Fibroblast of skin of right quadriceps (primary cell): ENCODE measurements at regions not wholly inside any gene's neighbourhood (a gene's known extent, or its start where the extent isn't known, plus 50 kb on each side); places are given as distances from the start of the nearest gene placed in this dataset.

Experiments
- DNase-seq: peaks from one replicate; pipeline ENCODE4 v3.0.0-alpha.2; 2013

DNA sequence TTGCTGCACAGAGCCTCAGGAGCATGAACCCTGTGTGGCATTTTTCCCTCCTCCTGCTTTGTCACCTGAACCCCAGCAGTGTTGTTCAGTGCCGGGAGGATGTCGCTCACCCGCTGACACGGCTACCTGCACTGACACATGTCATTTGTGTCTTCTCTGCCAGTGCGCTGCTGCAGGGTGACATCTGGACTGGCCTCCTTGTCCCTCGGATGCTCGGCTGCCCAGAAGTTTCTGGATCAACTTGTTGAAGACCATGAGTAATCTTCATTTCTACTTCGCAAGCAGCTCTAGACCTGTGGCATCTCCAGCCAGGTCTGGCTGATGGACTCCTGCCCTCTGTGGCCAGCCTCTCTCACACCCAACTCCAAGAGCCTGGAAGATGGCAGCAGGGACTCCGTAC is 311.1 kb upstream of the C2CD4B start:
- DNase-seq, result no peak

- DNase-seq, result no peak
Observed at GRCh38 chr15:62477929-62478328, 312.8 kb upstream of the C2CD4B start.

GRCh38 chr15:62482785-62483429 is 317.8 kb upstream of the C2CD4B start:
- DNase-seq, result peak; percentile 58

DNA sequence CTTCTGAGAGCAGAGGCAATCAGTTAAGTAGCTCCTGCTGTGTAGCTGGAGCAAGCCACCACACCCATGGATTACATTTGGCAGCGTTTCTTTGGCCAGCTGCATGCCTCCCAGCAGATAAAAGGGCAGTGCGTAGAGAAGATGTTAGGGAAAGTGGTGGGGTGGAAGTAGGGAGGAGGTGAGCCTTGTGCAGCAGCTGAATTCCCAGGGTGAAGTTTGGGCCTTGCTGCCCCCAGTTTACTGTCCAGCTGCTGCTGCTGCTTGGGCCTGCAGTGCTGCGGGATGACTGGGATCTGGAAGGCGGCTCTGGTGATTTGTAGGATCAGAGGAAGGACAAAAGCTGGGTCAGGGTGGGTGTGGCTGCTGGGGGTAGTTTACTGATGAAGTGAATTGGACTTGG is 318.7 kb upstream of the C2CD4B start:
- DNase-seq, result no peak

DNA sequence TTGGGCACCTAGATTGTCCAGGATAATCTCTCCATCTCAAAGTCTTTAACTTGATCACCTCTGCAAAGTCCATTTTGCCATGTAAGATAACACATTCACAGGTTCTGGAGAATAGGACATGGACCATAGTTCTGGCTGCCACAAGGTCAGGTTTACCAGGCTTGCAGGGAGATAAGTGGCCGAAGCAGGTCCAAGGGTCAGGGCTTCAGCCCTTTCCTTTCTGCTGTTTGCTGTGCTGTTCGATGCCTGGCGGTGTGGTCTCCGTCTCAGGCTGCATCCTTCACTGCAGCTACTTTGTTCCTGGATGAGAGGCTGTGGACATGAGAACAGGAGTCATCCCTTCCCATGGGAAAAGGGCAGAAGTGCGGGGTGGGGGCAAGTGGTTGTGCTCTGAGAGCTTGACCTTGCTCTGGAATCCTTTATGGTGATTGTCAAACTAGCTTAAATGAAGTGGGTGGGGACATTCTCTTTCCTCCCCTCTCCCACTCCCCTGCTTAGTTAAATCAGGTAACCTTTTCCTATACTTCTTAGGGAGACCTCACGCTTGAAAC is 320.2 kb upstream of the C2CD4B start:
- no peak for DNase-seq

DNA sequence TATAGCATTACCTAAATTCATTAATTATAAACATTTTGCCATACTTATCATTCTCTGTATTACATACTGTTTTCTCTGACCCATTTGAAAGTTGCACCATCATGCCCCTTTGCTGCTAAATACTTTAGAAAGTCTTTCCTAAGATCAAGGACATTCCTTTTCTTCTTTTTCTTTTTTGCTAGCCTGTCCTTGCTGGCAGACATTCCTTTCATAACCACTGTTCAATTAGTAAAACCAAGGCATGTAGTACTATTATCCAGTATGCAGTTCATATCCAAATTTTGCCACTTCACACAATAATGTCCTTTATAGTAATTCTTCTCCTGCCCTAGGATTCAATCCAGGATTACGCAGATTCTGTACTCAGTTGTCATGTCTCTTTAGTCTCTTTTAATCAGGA is 321.0 kb upstream of the C2CD4B start:
- DNase-seq, result peak; percentile 75

DNA sequence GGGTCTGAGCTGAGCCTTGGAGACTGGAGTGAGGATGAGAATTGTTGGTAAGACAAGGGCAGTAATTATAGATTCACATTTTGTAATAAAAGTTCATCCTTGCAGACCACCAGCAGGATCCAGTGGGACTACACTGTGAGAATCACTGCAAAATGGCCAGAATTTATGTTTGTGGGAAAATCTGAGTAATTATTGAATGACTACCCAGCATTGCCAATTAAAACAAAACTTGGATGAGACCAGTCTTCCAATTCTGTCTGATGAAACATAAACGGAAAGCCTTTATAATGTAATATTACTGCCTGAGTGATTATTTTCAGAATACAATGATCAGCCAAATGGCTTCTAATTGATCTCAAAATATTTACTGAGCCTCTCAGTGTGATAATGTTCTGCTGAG is 323.3 kb upstream of the C2CD4B start:
- peak; percentile 51 for DNase-seq

DNA sequence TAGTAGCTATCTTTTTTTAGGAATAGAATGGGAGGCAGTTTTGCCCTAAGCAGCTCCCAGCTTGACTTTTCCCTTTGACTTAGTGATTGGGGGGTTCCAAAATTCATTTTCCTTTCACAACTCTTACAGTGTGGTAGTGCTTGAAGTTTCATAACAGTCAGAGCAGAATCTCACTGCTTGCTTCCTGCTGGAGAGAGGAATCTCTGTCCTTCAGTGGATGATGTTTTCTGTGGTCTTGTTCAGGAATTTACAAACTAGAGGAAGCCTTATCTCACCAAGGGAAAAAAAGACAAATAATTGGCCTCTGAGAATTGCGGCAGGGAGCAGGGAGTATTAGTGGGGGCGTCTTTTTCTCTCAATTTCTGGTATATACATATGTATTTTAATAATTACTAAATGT is 326.6 kb upstream of the C2CD4B start:
- DNase-seq, result peak; percentile 78

GRCh38 chr15:62492900-62493299 is 327.8 kb upstream of the C2CD4B start:
- DNase-seq, result no peak

DNA sequence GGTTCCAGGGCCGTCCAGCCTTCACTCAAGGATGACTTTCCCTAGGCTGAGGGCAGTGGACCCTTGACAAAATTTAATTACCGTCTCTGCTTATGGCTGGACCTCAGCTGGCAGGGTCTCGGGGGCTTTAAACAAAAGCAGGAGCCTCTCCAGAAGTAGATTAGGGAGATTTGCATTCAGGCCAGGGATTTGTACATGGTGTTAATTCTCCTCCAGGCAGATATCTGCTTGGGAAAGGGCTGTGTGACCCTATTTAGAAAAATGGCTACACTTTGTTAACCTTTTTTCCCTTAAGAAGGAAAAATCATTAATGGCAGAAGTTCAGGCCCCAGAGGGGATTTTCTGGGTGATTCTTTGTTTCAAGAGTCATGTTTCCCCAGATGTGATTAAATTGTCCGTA is 329.1 kb upstream of the C2CD4B start:
- DNase-seq, result no peak

GRCh38 chr15:62495670-62496614 is 330.9 kb upstream of the C2CD4B start:
- DNase-seq, result peak; percentile 65

DNA sequence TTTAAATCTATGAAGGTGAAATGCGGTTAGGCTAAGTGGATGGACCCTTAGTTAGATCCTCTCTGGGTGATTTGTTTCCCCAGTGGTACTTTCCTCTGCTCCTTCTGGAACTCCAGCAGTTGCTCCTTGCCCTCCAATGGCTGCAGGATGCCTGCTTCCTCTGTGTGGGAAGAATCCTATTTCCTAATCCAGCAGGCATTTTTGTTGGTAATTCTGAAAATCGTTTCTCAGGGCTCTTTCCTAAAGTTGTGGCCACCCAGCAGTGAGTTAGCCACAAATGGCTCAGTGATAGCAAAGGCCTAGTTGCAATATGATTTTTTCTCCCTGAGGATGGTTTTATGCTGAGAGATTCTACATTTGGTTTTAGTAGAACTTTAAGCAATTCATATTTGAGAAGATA is 332.3 kb upstream of the C2CD4B start:
- DNase-seq, result peak; percentile 48

DNA sequence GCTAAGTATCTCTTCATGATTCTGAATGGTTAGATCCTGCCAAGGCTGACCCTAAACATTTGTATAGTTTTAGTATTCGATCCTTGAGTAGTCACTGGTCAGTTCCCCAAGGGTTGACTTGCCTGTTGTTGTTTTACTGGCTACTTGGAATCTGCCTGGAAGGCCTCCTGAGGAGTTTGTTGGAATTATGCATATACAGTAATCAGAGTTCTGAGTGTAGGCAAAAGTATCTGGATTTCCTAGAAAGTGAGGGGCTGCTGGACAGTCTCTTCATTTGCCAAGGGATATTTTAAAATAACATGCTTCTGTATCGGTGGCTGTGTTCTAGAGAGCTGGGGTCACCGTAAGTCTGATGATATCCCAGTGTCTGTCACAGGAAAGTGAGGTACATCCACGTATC is 333.2 kb upstream of the C2CD4B start:
- DNase-seq, result no peak

- DNase-seq, result no peak
Observed at GRCh38 chr15:62498712-62499111, 333.6 kb upstream of the C2CD4B start.

GRCh38 chr15:62500325-62500724 is 335.2 kb upstream of the C2CD4B start:
- no peak for DNase-seq

DNA sequence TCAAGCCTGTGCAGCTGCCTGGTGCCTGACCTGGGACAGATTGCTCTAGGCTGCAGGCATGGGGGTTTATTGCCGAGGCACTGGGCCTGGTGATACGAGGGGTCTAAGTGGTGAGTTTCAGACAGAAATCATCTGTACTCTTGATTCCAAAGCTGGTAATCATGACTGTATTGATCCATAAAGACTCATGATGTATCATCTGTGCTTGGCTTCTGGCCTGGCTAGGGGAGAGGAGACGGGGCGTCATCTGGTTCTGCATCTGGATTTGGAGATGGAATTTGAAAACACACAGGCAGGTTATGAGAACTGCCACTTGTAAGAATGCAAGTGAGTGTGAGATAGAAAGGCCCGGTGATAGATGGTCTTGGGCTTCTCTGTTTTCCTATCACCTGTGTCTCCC is 337.4 kb upstream of the C2CD4B start:
- no peak for DNase-seq

DNA sequence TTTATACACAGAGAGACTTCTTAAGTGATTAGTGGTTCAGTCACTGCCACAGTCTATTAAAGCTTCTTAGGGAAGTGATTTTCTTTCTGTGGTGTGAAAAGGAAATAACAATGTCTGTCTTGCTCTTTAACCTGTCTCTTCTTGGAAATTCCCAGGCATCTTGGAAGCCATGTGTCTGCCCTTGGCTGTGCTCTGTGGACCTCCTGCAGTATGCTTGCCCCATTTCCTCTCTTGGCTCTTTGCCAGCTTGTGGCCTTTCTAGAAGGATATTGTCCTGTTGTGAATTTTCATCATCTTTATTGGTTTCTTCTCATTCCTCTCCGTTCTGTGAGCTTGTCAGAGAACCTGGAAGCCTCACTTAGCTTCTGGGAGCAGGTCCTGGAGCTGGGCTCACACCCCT is 338.4 kb upstream of the C2CD4B start:
- DNase-seq, result peak; percentile 65

DNA sequence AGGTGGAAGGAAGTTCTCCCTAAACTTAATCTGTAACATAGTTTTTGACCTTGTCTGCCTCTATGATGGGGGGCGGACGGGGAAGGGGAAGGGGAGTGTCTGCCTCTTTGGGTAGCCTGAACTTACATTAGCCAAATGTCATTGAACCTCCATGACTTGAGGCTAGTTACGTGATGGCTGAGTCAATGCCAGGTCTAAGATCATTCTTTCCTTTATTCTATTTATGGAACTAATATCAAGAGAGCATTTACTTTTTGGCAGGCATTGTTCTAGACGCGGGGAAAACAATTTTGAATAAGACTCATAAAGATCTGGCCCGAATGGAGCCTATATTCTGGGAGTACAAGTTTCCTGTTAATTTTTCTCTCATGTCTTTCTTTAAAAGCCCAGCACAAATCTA is 340.7 kb upstream of the C2CD4B start:
- no peak for DNase-seq

DNA sequence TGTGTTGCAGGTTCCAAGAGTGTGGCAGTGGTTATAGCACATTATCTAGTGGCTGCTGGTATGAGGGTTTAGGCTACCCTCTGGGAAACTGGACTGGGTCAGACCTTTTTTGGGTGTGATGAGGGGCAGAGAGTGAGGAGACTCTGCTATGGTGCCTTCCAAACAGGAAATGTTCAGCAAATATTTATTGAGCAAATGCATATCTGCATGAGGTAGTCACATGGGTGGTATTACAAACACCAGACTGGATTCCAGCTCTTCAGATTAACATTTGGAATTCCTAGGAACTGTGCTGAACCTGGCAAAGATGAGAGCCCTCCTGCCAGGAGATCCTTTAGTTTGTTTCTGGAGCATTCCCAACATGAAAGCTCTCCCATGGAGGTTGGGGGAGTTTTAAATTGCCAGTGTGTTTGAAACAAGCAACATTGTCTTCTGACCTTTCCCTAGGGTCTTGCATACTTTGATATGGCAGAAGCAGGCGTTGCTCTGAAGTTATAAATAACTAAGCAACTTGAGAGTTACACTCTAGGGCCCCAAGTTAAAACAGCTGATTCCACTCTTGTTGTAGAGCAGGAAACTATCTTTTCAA is 341.2 kb upstream of the C2CD4B start:
- peak; percentile 81 for DNase-seq

DNA sequence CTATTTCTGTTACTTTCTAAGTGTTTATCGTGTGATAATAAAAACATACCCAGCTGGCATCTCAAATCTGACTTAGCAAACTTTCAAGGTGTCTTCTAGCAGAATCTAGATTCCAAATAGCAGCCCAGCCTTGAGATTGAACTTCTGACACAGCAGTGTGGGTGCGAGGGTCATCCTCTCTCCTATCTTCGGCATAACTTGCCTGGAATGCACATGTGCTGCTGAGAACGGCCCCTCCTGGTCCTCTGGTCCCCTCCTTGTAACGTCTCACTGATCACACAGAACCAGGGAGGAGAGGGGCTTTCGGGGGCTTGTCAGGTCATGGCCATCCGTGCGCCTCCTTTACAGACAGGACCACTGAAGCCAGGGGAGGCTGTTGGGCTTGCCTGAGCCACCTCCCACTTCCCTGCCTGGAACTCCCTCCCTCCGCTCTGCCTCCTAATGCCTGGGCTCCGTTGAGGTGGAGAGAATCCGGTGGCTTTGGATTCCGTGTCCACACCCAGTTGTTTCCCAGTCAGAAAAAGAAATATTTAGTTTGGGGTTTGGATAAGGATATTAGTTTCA is 344.4 kb upstream of the C2CD4B start:
- no peak for DNase-seq

GRCh38 chr15:62510791-62511190 is 345.7 kb upstream of the C2CD4B start:
- no peak for DNase-seq

GRCh38 chr15:62512904-62513303 is 347.8 kb upstream of the C2CD4B start:
- DNase-seq, result no peak

DNA sequence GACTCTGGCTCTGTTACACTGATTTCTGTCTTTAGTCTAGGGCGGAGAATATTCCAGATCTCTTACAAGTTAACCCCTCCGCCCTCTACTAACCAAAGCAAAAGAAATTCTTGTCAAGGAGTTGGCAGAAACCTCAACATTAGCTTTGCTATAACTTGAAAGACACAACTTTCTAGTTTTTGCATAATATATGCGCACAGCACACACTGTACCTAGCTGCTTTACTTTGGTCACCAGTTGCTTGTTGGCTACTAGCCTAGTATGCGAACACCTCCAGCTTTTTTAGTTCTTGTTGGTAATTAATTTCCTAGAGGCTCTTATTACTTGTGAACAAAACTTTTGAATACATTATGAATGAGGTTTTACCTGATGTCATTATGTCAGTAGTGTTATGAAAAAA is 348.8 kb upstream of the C2CD4B start:
- DNase-seq, result no peak
